ENCODE measurements at regions not wholly inside any gene's neighbourhood (a gene's known extent, or its start where the extent isn't known, plus 50 kb on each side); places are given as distances from the start of the nearest gene placed in this dataset.
A peak's percentile ranks its signal among the peaks of the same experiment; 100 is the strongest.

DNA sequence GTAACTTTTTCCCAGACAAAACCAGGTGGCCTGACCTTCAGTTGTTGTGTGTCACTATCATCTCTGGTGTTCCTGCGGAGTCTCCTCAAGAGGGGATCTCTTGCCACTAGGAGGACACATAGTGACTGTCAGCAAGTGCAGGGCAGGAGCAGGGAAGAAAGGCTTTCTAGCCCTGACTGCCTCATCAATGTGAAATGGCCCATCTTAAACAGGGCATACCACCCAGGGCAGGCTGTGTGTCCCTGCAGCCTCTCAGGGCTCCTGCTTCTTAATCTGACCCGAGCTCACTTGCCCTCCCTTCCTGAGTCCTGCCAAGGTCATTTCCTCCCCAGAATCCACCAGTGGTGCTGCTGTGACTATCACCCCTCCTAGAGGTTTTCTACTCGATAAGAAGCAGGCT, 57.4 kb upstream of the SIMC1 start:
- no peak for DNase-seq (ENCODE audit: extremely low read depth, low read depth)
- TF ChIP-seq, protein P1, sequence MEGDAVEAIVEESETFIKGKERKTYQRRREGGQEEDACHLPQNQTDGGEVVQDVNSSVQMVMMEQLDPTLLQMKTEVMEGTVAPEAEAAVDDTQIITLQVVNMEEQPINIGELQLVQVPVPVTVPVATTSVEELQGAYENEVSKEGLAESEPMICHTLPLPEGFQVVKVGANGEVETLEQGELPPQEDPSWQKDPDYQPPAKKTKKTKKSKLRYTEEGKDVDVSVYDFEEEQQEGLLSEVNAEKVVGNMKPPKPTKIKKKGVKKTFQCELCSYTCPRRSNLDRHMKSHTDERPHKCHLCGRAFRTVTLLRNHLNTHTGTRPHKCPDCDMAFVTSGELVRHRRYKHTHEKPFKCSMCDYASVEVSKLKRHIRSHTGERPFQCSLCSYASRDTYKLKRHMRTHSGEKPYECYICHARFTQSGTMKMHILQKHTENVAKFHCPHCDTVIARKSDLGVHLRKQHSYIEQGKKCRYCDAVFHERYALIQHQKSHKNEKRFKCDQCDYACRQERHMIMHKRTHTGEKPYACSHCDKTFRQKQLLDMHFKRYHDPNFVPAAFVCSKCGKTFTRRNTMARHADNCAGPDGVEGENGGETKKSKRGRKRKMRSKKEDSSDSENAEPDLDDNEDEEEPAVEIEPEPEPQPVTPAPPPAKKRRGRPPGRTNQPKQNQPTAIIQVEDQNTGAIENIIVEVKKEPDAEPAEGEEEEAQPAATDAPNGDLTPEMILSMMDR (IDR thresholded peaks at IDR 0.05; ENCODE audit: low read depth, low read length): no peak

DNA sequence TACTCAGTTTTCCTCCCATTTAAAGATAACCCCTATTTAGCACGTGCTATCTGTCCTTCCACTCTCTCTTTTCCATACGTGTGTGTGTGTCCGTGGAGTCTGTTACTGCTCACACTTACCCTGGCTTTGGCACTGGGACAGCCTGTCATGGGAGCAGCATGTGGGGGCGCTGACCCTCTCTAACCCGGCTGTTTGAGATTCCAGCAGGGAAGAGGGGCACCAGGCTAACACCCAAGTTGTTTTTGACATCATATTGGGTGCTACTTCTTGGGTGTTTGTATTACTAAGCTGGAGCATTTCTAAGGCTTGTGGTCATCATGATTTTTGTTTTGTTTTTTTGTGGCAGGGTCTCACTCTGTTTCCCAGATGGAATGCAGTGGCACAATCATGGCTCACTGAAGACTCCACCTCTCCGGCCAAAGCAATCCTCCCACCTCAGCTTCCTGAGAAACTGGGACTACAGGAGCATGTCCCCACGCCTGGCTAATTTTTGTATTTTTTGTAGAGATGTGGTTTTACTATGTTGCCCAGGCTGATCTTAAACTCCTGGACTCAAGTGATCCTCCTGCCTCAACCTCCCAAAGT, 56.9 kb upstream of the SIMC1 start:
- no peak for DNase-seq (ENCODE audit: extremely low read depth, low read depth)
- TF ChIP-seq, protein P1 (IDR thresholded peaks at IDR 0.05; ENCODE audit: low read depth, low read length): no peak

GRCh38 chr5:176183321-176184074, 54.7 kb upstream of the SIMC1 start:
- TF ChIP-seq, protein P1 (IDR thresholded peaks at IDR 0.05; ENCODE audit: low read depth, low read length): no peak
- DNase-seq (ENCODE audit: extremely low read depth, low read depth): no peak

GRCh38 chr5:176184608-176185132, 53.6 kb upstream of the SIMC1 start:
- TF ChIP-seq, protein P1 (IDR thresholded peaks at IDR 0.05; ENCODE audit: low read depth, low read length): no peak
- no peak for DNase-seq (ENCODE audit: extremely low read depth, low read depth)

GRCh38 chr5:176185133-176185733, 53.0 kb upstream of the SIMC1 start:
- TF ChIP-seq, protein P1 (IDR thresholded peaks at IDR 0.05; ENCODE audit: low read depth, low read length): no peak
- DNase-seq (ENCODE audit: extremely low read depth, low read depth): peak; percentile 4

GRCh38 chr5:176186107-176186506, 52.1 kb upstream of the SIMC1 start:
- no peak for DNase-seq (ENCODE audit: extremely low read depth, low read depth)
- TF ChIP-seq, protein P1 (IDR thresholded peaks at IDR 0.05; ENCODE audit: low read depth, low read length): no peak

Measured in AG09319 (cell line).